ENCODE measurements at regions not wholly inside any gene's neighbourhood (a gene's known extent, or its start where the extent isn't known, plus 50 kb on each side); places are given as distances from the start of the nearest gene placed in this dataset.
"Not testable (repeated sequence)": the region's sequence is repeated elsewhere in the genome, so short reads cannot be mapped to it uniquely, and the experiment has no call there.

- DNase-seq, result no peak
Measured at GRCh38 chr4:106869551-106869950, 166.6 kb downstream of the DKK2 start.

GRCh38 chr4:106868381-106869035 is 167.6 kb downstream of the DKK2 start:
- DNase-seq, result no peak

- no peak for DNase-seq
Measured at GRCh38 chr4:106864231-106864630, 171.9 kb downstream of the DKK2 start.

- no peak for DNase-seq
Measured at GRCh38 chr4:106854569-106855351, 181.4 kb downstream of the DKK2 start.

- DNase-seq, result no peak
Measured at GRCh38 chr4:106852426-106852825, 183.7 kb downstream of the DKK2 start.

- no peak for DNase-seq
Measured at GRCh38 chr4:106851726-106852125, 184.4 kb downstream of the DKK2 start.

GRCh38 chr4:106850691-106851090 is 185.4 kb downstream of the DKK2 start:
- DNase-seq, result no peak

- no peak for DNase-seq
Measured at GRCh38 chr4:106835919-106836318, 200.2 kb downstream of the DKK2 start.

GRCh38 chr4:106830879-106831278 is 205.2 kb downstream of the DKK2 start:
- DNase-seq, result no peak

- DNase-seq, result no peak
Measured at GRCh38 chr4:106818764-106819163, 217.3 kb downstream of the DKK2 start.

GRCh38 chr4:106816496-106816895 is 219.6 kb downstream of the DKK2 start:
- DNase-seq, result no peak

- no peak for DNase-seq
Measured at GRCh38 chr4:106810122-106810521, 226.0 kb downstream of the DKK2 start.

- no peak for DNase-seq
Measured at GRCh38 chr4:106809076-106809475, 227.0 kb downstream of the DKK2 start.

GRCh38 chr4:106806158-106806797 is 229.8 kb downstream of the DKK2 start:
- no peak for DNase-seq

- DNase-seq, result no peak
Measured at GRCh38 chr4:106803083-106803482, 233.0 kb downstream of the DKK2 start.

- DNase-seq, result no peak
Measured at GRCh38 chr4:106801386-106801785, 234.7 kb downstream of the DKK2 start.

GRCh38 chr4:106796876-106797275 is 239.2 kb downstream of the DKK2 start:
- no peak for DNase-seq

GRCh38 chr4:106795326-106795725 is 240.8 kb downstream of the DKK2 start:
- DNase-seq, result no peak

- DNase-seq, result no peak
Measured at GRCh38 chr4:106793933-106794332, 242.2 kb downstream of the DKK2 start.

- DNase-seq, result no peak
Measured at GRCh38 chr4:106775636-106776035, 260.5 kb downstream of the DKK2 start.

GRCh38 chr4:106774055-106774454 is 262.1 kb downstream of the DKK2 start:
- not testable (repeated sequence) for DNase-seq

- DNase-seq, result no peak
Measured at GRCh38 chr4:106773076-106773905, 262.8 kb downstream of the DKK2 start.

GRCh38 chr4:106767991-106768390 is 268.1 kb downstream of the DKK2 start:
- no peak for DNase-seq

All from activated CD8-positive, alpha-beta memory T cell treated with anti-CD3 and anti-CD28 coated beads for 24 hours (primary cell).